ENCODE measurements at regions not wholly inside any gene's neighbourhood (a gene's known extent, or its start where the extent isn't known, plus 50 kb on each side); places are given as distances from the start of the nearest gene placed in this dataset.

GRCh38 chr1:87170931-87171598 is 157.6 kb upstream of the LMO4 start:
- Histone ChIP-seq H3K27ac (ENCODE audit: low read depth) (no peak overlapping the region), H2AFZ (no peak overlapping the region; the same call in 1 of the 2 replicates), H4K20me1 (replicated peaks; ENCODE audit: insufficient read depth) (no peaks in the 10 kb centered on the region), H3K9me2 (ENCODE audit: insufficient read depth) (0 out of 2 replicates have a peak, but pooled peaks cover 6% of the 10 kb centered on the region), H3K4me3 (no peak overlapping the region), H3K4me1 (ENCODE audit: insufficient read depth) (no peaks in the 10 kb centered on the region; the same call in 1 of the 2 replicates), H3K36me3 (ENCODE audit: insufficient read depth) (no peaks in the 10 kb centered on the region), H3K79me2 (replicated peaks; ENCODE audit: insufficient read depth) (no peaks in the 10 kb centered on the region), H3K4me2 (no peak overlapping the region), H3K27me3 (ENCODE audit: insufficient read depth) (no peaks in the 10 kb centered on the region), H3F3A (replicated peaks; ENCODE audit: low read depth) (no peaks in the 10 kb centered on the region)
- peaks cover 6% of the 10 kb centered on the region for H3K27me3 Mint-ChIP-seq (ENCODE audit: insufficient read depth, low read depth, poor library complexity)
- H3K9me3 Mint-ChIP-seq = no peaks in the 10 kb centered on the region
- no peak for ATAC-seq
- DNase-seq (ENCODE audit: low spot score) = no peak
- no peaks in the 10 kb centered on the region for H3K36me3 Mint-ChIP-seq (ENCODE audit: low read depth)
- no peak overlapping the region for H3K27ac Mint-ChIP-seq
- no peak for TF ChIP-seq STAT1 (IDR thresholded peaks at IDR 0.05; ENCODE audit: unreplicated experiment)
- TF ChIP-seq ZNF331 (CRISPR knock-in tag; IDR thresholded peaks at IDR 0.05; ENCODE audit: low read depth) = no peak
- no peak for TF ChIP-seq CTCF (conservative IDR thresholded peaks at IDR 0.05; ENCODE audit: low read depth in 2 of 2)
- TF ChIP-seq ETS1 (IDR thresholded peaks at IDR 0.05) = no peak
- no peak for TF ChIP-seq JUNB (IDR thresholded peaks at IDR 0.05; ENCODE audit: unreplicated experiment)
- TF ChIP-seq NANOG (IDR thresholded peaks at IDR 0.05; ENCODE audit: borderline replicate concordance) = no peak
- TF ChIP-seq EZH2 (IDR thresholded peaks at IDR 0.05; ENCODE audit: low read depth, unreplicated experiment) = no peak
- TF ChIP-seq POLR2AphosphoS5 (IDR thresholded peaks at IDR 0.05; ENCODE audit: low read depth) = no peak
- no peak for TF ChIP-seq EZH2phosphoT487 (IDR thresholded peaks at IDR 0.05; ENCODE audit: unreplicated experiment)
- TF ChIP-seq ZNF114 (CRISPR knock-in tag; IDR thresholded peaks at IDR 0.05) = no peak
- TF ChIP-seq REST (IDR thresholded peaks at IDR 0.05; ENCODE audit: unreplicated experiment) = no peak
- TF ChIP-seq CREB1 (CRISPR knock-in tag; IDR thresholded peaks at IDR 0.05; ENCODE audit: low read depth) = no peak
- no peak for TF ChIP-seq ZNF462 (CRISPR knock-in tag; IDR thresholded peaks at IDR 0.05)
- peaks cover 10% of the 10 kb centered on the region; the same call in 2 of the 3 replicates for H3K4me1 Mint-ChIP-seq
- H3K4me3 Mint-ChIP-seq = no peak overlapping the region

All from GM23338 (cell line).